ENCODE measurements at regions not wholly inside any gene's neighbourhood (a gene's known extent, or its start where the extent isn't known, plus 50 kb on each side); places are given as distances from the start of the nearest gene placed in this dataset.

DNA sequence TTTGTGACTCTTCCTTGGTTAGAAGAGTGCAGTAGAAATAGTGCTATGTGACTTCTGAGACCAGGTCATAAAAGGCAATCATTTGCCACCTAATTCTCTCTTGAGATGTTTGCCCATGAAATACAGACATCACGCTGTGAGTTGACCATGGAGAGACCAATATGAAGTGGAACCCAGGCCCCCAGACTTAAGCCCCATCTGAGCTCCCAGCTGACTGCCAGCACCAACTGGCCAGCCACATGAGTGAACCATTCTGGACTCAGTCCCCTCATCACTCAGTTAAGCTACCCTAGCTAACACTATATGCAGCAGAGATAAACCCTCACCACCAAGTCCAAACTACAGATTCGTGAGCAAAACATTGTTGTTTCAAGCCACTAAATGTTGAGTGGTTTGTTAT, 60.7 kb upstream of the NIPBL start:
- no peak for TF ChIP-seq TAF1 (IDR thresholded peaks at IDR 0.05; ENCODE audit: borderline replicate concordance, insufficient read depth, low read length)
- no peak for TF ChIP-seq POLR2AphosphoS5 (IDR thresholded peaks at IDR 0.05; ENCODE audit: low read depth, low read length)
- no peak for TF ChIP-seq FOXP2 (optimal IDR thresholded peaks at IDR 0.05; ENCODE audit: borderline replicate concordance, extremely low read depth, extremely low read length, insufficient read depth)
- TF ChIP-seq, protein P1, sequence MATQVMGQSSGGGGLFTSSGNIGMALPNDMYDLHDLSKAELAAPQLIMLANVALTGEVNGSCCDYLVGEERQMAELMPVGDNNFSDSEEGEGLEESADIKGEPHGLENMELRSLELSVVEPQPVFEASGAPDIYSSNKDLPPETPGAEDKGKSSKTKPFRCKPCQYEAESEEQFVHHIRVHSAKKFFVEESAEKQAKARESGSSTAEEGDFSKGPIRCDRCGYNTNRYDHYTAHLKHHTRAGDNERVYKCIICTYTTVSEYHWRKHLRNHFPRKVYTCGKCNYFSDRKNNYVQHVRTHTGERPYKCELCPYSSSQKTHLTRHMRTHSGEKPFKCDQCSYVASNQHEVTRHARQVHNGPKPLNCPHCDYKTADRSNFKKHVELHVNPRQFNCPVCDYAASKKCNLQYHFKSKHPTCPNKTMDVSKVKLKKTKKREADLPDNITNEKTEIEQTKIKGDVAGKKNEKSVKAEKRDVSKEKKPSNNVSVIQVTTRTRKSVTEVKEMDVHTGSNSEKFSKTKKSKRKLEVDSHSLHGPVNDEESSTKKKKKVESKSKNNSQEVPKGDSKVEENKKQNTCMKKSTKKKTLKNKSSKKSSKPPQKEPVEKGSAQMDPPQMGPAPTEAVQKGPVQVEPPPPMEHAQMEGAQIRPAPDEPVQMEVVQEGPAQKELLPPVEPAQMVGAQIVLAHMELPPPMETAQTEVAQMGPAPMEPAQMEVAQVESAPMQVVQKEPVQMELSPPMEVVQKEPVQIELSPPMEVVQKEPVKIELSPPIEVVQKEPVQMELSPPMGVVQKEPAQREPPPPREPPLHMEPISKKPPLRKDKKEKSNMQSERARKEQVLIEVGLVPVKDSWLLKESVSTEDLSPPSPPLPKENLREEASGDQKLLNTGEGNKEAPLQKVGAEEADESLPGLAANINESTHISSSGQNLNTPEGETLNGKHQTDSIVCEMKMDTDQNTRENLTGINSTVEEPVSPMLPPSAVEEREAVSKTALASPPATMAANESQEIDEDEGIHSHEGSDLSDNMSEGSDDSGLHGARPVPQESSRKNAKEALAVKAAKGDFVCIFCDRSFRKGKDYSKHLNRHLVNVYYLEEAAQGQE (IDR thresholded peaks at IDR 0.05; ENCODE audit: insufficient read depth in 1 of 2, low read depth in 2 of 2, low read length in 2 of 2), result no peak
- no peak for TF ChIP-seq SIN3A (IDR thresholded peaks at IDR 0.05; ENCODE audit: borderline replicate concordance, insufficient read depth, low read length)

DNA sequence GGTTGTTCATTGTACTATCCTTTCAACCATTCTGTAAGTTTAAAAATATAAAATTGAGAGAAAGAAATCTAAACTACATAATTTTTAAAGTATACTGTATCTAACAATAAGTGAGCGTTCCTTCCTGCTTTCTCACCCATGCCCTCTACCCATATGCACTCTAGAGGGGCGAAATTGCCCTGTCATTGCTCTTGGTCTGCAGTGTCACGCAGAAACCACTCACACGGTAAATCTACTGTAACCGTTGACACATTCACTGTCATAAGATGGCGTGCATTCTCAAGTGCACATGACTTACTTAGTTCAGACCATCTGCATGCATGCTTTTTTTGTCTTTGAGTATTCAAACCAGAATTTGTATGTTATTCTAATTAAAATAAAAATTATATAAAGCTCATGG, 55.7 kb upstream of the NIPBL start:
- TF ChIP-seq, protein P1 (IDR thresholded peaks at IDR 0.05; ENCODE audit: insufficient read depth in 1 of 2, low read depth in 2 of 2, low read length in 2 of 2), result no peak
- TF ChIP-seq FOXP2 (optimal IDR thresholded peaks at IDR 0.05; ENCODE audit: borderline replicate concordance, extremely low read depth, extremely low read length, insufficient read depth) (no peak), SIN3A (IDR thresholded peaks at IDR 0.05; ENCODE audit: borderline replicate concordance, insufficient read depth, low read length) (no peak), TAF1 (IDR thresholded peaks at IDR 0.05; ENCODE audit: borderline replicate concordance, insufficient read depth, low read length) (no peak), POLR2AphosphoS5 (IDR thresholded peaks at IDR 0.05; ENCODE audit: low read depth, low read length) (no peak)

DNA sequence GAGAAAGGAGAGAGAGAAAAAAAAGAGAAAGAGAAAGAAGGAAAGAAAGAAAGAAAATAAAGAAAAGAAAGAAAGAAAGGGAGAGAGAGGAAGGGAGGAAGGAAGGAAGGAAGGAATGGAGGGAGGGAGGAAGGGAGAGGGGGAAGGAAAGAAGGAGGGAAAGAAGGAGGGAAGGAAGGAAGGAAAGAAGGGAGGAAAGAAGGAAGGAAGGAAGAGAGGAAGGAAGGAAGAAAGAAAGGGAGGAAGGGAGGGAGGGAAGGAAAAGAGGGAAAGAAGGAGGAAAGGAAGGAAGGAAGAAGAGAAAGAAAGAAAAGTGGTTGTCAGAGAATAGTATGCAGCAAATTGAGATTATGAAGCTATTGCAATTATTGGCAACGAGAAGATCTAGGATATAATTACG, 49.9 kb upstream of the NIPBL start:
- TF ChIP-seq SIN3A (IDR thresholded peaks at IDR 0.05; ENCODE audit: borderline replicate concordance, insufficient read depth, low read length), result no peak
- no peak for TF ChIP-seq POLR2AphosphoS5 (IDR thresholded peaks at IDR 0.05; ENCODE audit: low read depth, low read length)
- no peak for TF ChIP-seq TAF1 (IDR thresholded peaks at IDR 0.05; ENCODE audit: borderline replicate concordance, insufficient read depth, low read length)
- TF ChIP-seq FOXP2 (optimal IDR thresholded peaks at IDR 0.05; ENCODE audit: borderline replicate concordance, extremely low read depth, extremely low read length, insufficient read depth), result no peak
- TF ChIP-seq, protein P1 (IDR thresholded peaks at IDR 0.05; ENCODE audit: insufficient read depth in 1 of 2, low read depth in 2 of 2, low read length in 2 of 2), result no peak

Data from PFSK-1 (cell line).